ENCODE measurements at regions not wholly inside any gene's neighbourhood (a gene's known extent, or its start where the extent isn't known, plus 50 kb on each side); places are given as distances from the start of the nearest gene placed in this dataset.

DNA sequence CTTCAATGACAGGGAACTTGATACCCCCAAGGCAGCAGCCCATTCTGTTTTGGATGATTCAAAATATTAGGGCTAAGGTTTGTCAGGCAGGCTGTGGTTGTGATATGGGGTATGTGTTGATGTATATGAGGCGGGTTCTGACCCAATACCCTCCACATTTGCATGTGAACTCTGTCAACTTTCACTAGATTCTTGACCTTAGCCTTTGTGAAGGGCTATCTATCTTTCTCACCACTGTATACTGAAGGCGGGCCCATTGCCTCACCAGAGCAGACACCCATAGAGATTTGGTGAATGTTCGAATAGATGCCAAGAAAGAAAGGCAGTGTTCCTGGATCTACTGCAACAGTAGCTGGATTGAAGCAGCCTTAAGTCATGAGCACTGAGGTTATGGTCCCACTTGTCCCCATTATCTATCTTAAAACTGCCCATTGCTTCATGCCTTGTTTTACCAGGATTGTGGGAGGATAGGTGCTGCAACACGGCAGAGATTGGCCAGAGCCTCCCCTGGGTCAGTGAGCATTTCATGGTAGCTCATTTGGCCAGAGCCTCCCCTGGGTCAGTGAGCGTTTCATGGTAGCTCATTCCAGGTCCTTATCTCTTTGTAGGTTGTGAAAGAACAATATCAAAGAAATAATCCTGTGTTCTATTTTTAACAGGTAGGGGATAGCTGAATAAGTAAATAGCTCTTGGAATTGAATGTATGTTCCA, 399.6 kb downstream of the TMEM135 start:
- Mint-ChIP-seq H3K27me3 (ENCODE audit: insufficient read depth, low read depth, poor library complexity) (no peaks in the 10 kb centered on the region), H3K4me3 (no peak overlapping the region), H3K36me3 (ENCODE audit: low read depth) (no peaks in the 10 kb centered on the region), H3K9me3 (no peaks in the 10 kb centered on the region; the same call in 2 of the 3 replicates), H3K4me1 (no peaks in the 10 kb centered on the region), H3K27ac (no peak overlapping the region)
- Histone ChIP-seq H3K36me3 (ENCODE audit: insufficient read depth) (no peaks in the 10 kb centered on the region), H4K20me1 (replicated peaks; ENCODE audit: insufficient read depth) (no peaks in the 10 kb centered on the region), H3K4me2 (no peak overlapping the region), H3K27ac (ENCODE audit: low read depth) (no peak overlapping the region), H3K4me1 (ENCODE audit: insufficient read depth) (no peaks in the 10 kb centered on the region), H3F3A (replicated peaks; ENCODE audit: low read depth) (no peaks in the 10 kb centered on the region), H3K27me3 (ENCODE audit: insufficient read depth) (no peaks in the 10 kb centered on the region), H3K4me3 (no peak overlapping the region), H2AFZ (no peak overlapping the region; the same call in 1 of the 2 replicates), H3K9me2 (ENCODE audit: insufficient read depth) (0 out of 2 replicates have a peak, but pooled peaks cover 3% of the 10 kb centered on the region), H3K79me2 (replicated peaks; ENCODE audit: insufficient read depth) (no peaks in the 10 kb centered on the region)
- DNase-seq (ENCODE audit: low spot score) (no peak), ATAC-seq (no peak)
- no peak for TF ChIP-seq JUNB (IDR thresholded peaks at IDR 0.05; ENCODE audit: unreplicated experiment)
- TF ChIP-seq, protein P1, sequence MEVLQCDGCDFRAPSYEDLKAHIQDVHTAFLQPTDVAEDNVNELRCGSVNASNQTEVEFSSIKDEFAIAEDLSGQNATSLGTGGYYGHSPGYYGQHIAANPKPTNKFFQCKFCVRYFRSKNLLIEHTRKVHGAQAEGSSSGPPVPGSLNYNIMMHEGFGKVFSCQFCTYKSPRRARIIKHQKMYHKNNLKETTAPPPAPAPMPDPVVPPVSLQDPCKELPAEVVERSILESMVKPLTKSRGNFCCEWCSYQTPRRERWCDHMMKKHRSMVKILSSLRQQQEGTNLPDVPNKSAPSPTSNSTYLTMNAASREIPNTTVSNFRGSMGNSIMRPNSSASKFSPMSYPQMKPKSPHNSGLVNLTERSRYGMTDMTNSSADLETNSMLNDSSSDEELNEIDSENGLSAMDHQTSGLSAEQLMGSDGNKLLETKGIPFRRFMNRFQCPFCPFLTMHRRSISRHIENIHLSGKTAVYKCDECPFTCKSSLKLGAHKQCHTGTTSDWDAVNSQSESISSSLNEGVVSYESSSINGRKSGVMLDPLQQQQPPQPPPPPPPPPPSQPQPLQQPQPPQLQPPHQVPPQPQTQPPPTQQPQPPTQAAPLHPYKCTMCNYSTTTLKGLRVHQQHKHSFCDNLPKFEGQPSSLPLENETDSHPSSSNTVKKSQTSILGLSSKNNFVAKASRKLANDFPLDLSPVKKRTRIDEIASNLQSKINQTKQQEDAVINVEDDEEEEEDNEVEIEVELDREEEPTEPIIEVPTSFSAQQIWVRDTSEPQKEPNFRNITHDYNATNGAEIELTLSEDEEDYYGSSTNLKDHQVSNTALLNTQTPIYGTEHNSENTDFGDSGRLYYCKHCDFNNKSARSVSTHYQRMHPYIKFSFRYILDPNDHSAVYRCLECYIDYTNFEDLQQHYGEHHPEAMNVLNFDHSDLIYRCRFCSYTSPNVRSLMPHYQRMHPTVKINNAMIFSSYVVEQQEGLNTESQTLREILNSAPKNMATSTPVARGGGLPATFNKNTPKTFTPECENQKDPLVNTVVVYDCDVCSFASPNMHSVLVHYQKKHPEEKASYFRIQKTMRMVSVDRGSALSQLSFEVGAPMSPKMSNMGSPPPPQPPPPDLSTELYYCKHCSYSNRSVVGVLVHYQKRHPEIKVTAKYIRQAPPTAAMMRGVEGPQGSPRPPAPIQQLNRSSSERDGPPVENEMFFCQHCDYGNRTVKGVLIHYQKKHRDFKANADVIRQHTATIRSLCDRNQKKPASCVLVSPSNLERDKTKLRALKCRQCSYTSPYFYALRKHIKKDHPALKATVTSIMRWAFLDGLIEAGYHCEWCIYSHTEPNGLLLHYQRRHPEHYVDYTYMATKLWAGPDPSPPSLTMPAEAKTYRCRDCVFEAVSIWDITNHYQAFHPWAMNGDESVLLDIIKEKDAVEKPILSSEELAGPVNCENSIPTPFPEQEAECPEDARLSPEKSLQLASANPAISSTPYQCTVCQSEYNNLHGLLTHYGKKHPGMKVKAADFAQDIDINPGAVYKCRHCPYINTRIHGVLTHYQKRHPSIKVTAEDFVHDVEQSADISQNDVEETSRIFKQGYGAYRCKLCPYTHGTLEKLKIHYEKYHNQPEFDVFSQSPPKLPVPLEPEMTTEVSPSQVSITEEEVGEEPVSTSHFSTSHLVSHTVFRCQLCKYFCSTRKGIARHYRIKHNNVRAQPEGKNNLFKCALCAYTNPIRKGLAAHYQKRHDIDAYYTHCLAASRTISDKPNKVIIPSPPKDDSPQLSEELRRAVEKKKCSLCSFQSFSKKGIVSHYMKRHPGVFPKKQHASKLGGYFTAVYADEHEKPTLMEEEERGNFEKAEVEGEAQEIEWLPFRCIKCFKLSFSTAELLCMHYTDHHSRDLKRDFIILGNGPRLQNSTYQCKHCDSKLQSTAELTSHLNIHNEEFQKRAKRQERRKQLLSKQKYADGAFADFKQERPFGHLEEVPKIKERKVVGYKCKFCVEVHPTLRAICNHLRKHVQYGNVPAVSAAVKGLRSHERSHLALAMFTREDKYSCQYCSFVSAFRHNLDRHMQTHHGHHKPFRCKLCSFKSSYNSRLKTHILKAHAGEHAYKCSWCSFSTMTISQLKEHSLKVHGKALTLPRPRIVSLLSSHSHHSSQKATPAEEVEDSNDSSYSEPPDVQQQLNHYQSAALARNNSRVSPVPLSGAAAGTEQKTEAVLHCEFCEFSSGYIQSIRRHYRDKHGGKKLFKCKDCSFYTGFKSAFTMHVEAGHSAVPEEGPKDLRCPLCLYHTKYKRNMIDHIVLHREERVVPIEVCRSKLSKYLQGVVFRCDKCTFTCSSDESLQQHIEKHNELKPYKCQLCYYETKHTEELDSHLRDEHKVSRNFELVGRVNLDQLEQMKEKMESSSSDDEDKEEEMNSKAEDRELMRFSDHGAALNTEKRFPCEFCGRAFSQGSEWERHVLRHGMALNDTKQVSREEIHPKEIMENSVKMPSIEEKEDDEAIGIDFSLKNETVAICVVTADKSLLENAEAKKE (CRISPR knock-in tag; IDR thresholded peaks at IDR 0.05) = no peak

DNA sequence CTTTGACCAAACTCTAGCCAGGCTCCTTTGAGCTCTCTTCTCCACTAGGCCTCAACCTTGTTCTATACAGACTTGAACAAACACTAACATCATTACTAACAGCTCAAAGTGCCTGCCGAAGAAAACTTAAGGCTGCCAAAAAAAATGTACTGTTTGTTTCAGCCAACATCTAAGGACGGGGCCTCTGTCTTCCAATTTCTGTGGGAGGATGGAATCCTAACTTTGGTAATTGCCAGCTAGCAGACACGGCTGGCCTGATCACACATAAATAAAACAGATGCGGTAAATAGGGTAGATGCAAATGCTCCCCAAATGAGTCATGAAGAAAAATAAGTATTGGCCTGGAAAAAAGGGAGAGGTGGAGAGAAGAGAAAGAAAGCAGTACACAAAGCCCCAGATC, 394.3 kb downstream of the TMEM135 start:
- Mint-ChIP-seq H3K27ac (no peak overlapping the region), H3K4me1 (peaks cover 2% of the 10 kb centered on the region; the same call in 2 of the 3 replicates), H3K36me3 (ENCODE audit: low read depth) (no peaks in the 10 kb centered on the region), H3K27me3 (ENCODE audit: insufficient read depth, low read depth, poor library complexity) (no peaks in the 10 kb centered on the region), H3K9me3 (no peaks in the 10 kb centered on the region; the same call in 2 of the 3 replicates), H3K4me3 (no peak overlapping the region)
- no peak for DNase-seq (ENCODE audit: low spot score)
- no peaks in the 10 kb centered on the region for H3K79me2 ChIP-seq (replicated peaks; ENCODE audit: insufficient read depth)
- no peaks in the 10 kb centered on the region for H4K20me1 ChIP-seq (replicated peaks; ENCODE audit: insufficient read depth)
- H3K36me3 ChIP-seq (ENCODE audit: insufficient read depth) = no peaks in the 10 kb centered on the region
- 0 out of 2 replicates have a peak, but pooled peaks cover 9% of the 10 kb centered on the region for H3K9me2 ChIP-seq (ENCODE audit: insufficient read depth)
- H3K4me2 ChIP-seq = no peak overlapping the region
- peak overlapping the region; percentile 52; the same call in 1 of the 2 replicates for H2AFZ ChIP-seq
- H3F3A ChIP-seq (replicated peaks; ENCODE audit: low read depth) = no peaks in the 10 kb centered on the region
- H3K4me3 ChIP-seq = no peak overlapping the region
- ATAC-seq = no peak
- H3K27ac ChIP-seq (ENCODE audit: low read depth) = no peak overlapping the region
- no peaks in the 10 kb centered on the region for H3K27me3 ChIP-seq (ENCODE audit: insufficient read depth)
- H3K4me1 ChIP-seq (ENCODE audit: insufficient read depth) = no peaks in the 10 kb centered on the region
- no peak for TF ChIP-seq EZH2 (IDR thresholded peaks at IDR 0.05; ENCODE audit: low read depth, unreplicated experiment)
- TF ChIP-seq, protein P2, sequence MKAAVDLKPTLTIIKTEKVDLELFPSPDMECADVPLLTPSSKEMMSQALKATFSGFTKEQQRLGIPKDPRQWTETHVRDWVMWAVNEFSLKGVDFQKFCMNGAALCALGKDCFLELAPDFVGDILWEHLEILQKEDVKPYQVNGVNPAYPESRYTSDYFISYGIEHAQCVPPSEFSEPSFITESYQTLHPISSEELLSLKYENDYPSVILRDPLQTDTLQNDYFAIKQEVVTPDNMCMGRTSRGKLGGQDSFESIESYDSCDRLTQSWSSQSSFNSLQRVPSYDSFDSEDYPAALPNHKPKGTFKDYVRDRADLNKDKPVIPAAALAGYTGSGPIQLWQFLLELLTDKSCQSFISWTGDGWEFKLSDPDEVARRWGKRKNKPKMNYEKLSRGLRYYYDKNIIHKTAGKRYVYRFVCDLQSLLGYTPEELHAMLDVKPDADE (IDR thresholded peaks at IDR 0.05) = no peak
- no peak for TF ChIP-seq ZNF331 (CRISPR knock-in tag; IDR thresholded peaks at IDR 0.05; ENCODE audit: low read depth)
- TF ChIP-seq CREB1 (CRISPR knock-in tag; IDR thresholded peaks at IDR 0.05; ENCODE audit: low read depth) = no peak
- no peak for TF ChIP-seq NANOG (IDR thresholded peaks at IDR 0.05; ENCODE audit: borderline replicate concordance)

Measured in GM23338 (cell line).